Natural killer cell (primary cell): ENCODE measurements at regions not wholly inside any gene's neighbourhood (a gene's known extent, or its start where the extent isn't known, plus 50 kb on each side); places are given as distances from the start of the nearest gene placed in this dataset.

Source experiments
- ATAC-seq, 3 donors: fragments of 150-1000 bp in 2 of 3; fragments of 200-7000 bp in 1 of 3; cut with Tn5 transposase; 1 replicate in 1 of 3; 2 replicates in 2 of 3; pipeline ENCODE4 v1.10.0; 2021; ENCODE audit warnings: mild to moderate bottlenecking in 2 of 3, moderate library complexity in 2 of 3
- DNase-seq, 2 donors: peaks; one replicate each; pipeline versions ENCODE4 v3.0.0 to v3.0.0-alpha.2; 2013 to 2021; ENCODE audit warnings: mixed read lengths in 1 of 2
- H3K27ac ChIP-seq: one replicate; pipeline ENCODE4 v1.5.1; 2013; ENCODE audit warnings: mild to moderate bottlenecking, low read length
- H3K27me3 ChIP-seq: one replicate; pipeline ENCODE4 v1.6.1; 2013; ENCODE audit warnings: low read length; ENCODE audit not compliant: control insufficient read depth, insufficient read depth
- H3K36me3 ChIP-seq: one replicate; pipeline ENCODE4 v1.6.1; 2013; ENCODE audit warnings: low read length; ENCODE audit not compliant: control insufficient read depth, insufficient read depth
- H3K4me1 ChIP-seq: one replicate; pipeline ENCODE4 v1.6.1; 2013; ENCODE audit warnings: low read length; ENCODE audit not compliant: control insufficient read depth, insufficient read depth
- H3K4me3 ChIP-seq: one replicate; pipeline ENCODE4 v1.5.1; 2013; ENCODE audit warnings: low read length
- H3K9me3 ChIP-seq: one replicate; pipeline ENCODE4 v1.6.1; 2013; ENCODE audit warnings: low read length; ENCODE audit not compliant: control insufficient read depth, insufficient read depth
- H3K27ac Mint-ChIP-seq, 2 donors: one replicate each; pipeline ENCODE4 v1.8.0; 2022; ENCODE audit warnings: mild to moderate bottlenecking in 2 of 2, mixed read lengths in 2 of 2, moderate library complexity in 1 of 2
- H3K27me3 Mint-ChIP-seq, 2 donors: one replicate each; pipeline ENCODE4 v1.8.0; 2022; ENCODE audit warnings: low read depth in 2 of 2, mixed read lengths in 2 of 2
- H3K36me3 Mint-ChIP-seq: one replicate; pipeline ENCODE4 v1.8.0; 2022; ENCODE audit warnings: mixed read lengths
- H3K4me1 Mint-ChIP-seq, 2 donors: one replicate each; pipeline ENCODE4 v1.8.0; 2022; ENCODE audit warnings: mixed read lengths in 2 of 2
- H3K4me3 Mint-ChIP-seq: one replicate; pipeline ENCODE4 v1.8.0; 2022; ENCODE audit warnings: mild to moderate bottlenecking, moderate library complexity, mixed read lengths
- H3K9me3 Mint-ChIP-seq, 2 donors: one replicate each; pipeline ENCODE4 v1.8.0; 2022; ENCODE audit warnings: mixed read lengths in 2 of 2
- CTCF ChIP-seq: fragments of 200-600 bp; IDR thresholded peaks from one replicate; pipeline ENCODE4 v1.8.0; 2022; ENCODE audit warnings: antibody characterized with exemption
- WGBS: methylation state at CpG from one replicate; pipeline ENCODE4 v1.1.7; 2013; ENCODE audit warnings: missing lambda C conversion rate; ENCODE audit not compliant: insufficient coverage; 5-methylcytosine and 5-hydroxymethylcytosine counted together
- intact Hi-C: fragments of 100-400 bp; cut with micrococcal nuclease; formaldehyde crosslinking; loops from one replicate; pipeline ENCODE4 v1.14.2; 2022

- Mint-ChIP-seq H3K27me3 (peaks cover 0 to 8% of the 10 kb centered on the region in 2 donors), H3K36me3 (no peaks in the 10 kb centered on the region), H3K9me3 (peaks cover 0 to 3% of the 10 kb centered on the region in 2 donors), H3K4me1 (no peaks in the 10 kb centered on the region), H3K4me3 (no peak overlapping the region), H3K27ac (no peak overlapping the region)
- no peak for TF ChIP-seq CTCF
- no peaks in the 10 kb centered on the region for H3K9me3 ChIP-seq
- DNase-seq (no peak), ATAC-seq (no peak)
- H3K27me3 ChIP-seq = peaks cover 2% of the 10 kb centered on the region
- H3K36me3 ChIP-seq = no peaks in the 10 kb centered on the region
- WGBS = 88% methylated on average over 5 of the region's 6 CpGs
- intact Hi-C loops = no loop called here
- no peak overlapping the region for H3K27ac ChIP-seq
- no peaks in the 10 kb centered on the region for H3K4me1 ChIP-seq
- no peak overlapping the region for H3K4me3 ChIP-seq
Measured at GRCh38 chr13:95499811-95500712, 52.5 kb upstream of the CLDN10 start.

GRCh38 chr13:95502216-95502615 lies 50.3 kb upstream of the CLDN10 start:
- Mint-ChIP-seq H3K27ac (no peak overlapping the region), H3K4me1 (no peaks in the 10 kb centered on the region), H3K36me3 (no peaks in the 10 kb centered on the region), H3K9me3 (peaks cover 0 to 3% of the 10 kb centered on the region in 2 donors), H3K4me3 (no peak overlapping the region), H3K27me3 (peaks cover 3 to 8% of the 10 kb centered on the region in 2 donors)
- 67% methylated on average over 1 of the region's 2 CpGs for WGBS
- no peaks in the 10 kb centered on the region for H3K9me3 ChIP-seq
- H3K4me1 ChIP-seq = no peaks in the 10 kb centered on the region
- no peak for DNase-seq
- TF ChIP-seq CTCF = no peak
- ATAC-seq = no peak
- no peak overlapping the region for H3K27ac ChIP-seq
- no peaks in the 10 kb centered on the region for H3K36me3 ChIP-seq
- H3K4me3 ChIP-seq = no peak overlapping the region
- intact Hi-C loops = no loop called here
- peaks cover 2% of the 10 kb centered on the region for H3K27me3 ChIP-seq
